ENCODE measurements at regions not wholly inside any gene's neighbourhood (a gene's known extent, or its start where the extent isn't known, plus 50 kb on each side); places are given as distances from the start of the nearest gene placed in this dataset.

- DNase-seq (ENCODE audit: low read depth) = no peak
Observed at GRCh38 chr6:133583907-133584427, 304.9 kb upstream of the TCF21 start.

- DNase-seq (ENCODE audit: low read depth) = no peak
Observed at GRCh38 chr6:133584823-133585222, 304.1 kb upstream of the TCF21 start.

GRCh38 chr6:133585978-133586377 is 302.9 kb upstream of the TCF21 start:
- DNase-seq (ENCODE audit: low read depth) = no peak

- DNase-seq (ENCODE audit: low read depth) = no peak
Observed at GRCh38 chr6:133587546-133588160, 301.3 kb upstream of the TCF21 start.

- no peak for DNase-seq (ENCODE audit: low read depth)
Observed at GRCh38 chr6:133590196-133590595, 298.7 kb upstream of the TCF21 start.

GRCh38 chr6:133590814-133591213 is 298.1 kb upstream of the TCF21 start:
- no peak for DNase-seq (ENCODE audit: low read depth)

GRCh38 chr6:133591275-133591674 is 297.6 kb upstream of the TCF21 start:
- no peak for DNase-seq (ENCODE audit: low read depth)

- DNase-seq (ENCODE audit: low read depth) = no peak
Observed at GRCh38 chr6:133594652-133595110, 294.2 kb upstream of the TCF21 start.

GRCh38 chr6:133595111-133595761 is 293.7 kb upstream of the TCF21 start:
- no peak for DNase-seq (ENCODE audit: low read depth)

- DNase-seq (ENCODE audit: low read depth) = no peak
Observed at GRCh38 chr6:133606852-133607251, 282.1 kb upstream of the TCF21 start.

GRCh38 chr6:133608620-133609019 is 280.3 kb upstream of the TCF21 start:
- DNase-seq (ENCODE audit: low read depth) = no peak

- no peak for DNase-seq (ENCODE audit: low read depth)
Observed at GRCh38 chr6:133609415-133610226, 279.3 kb upstream of the TCF21 start.

- no peak for DNase-seq (ENCODE audit: low read depth)
Observed at GRCh38 chr6:133610227-133610840, 278.6 kb upstream of the TCF21 start.

- no peak for DNase-seq (ENCODE audit: low read depth)
Observed at GRCh38 chr6:133610971-133611370, 277.9 kb upstream of the TCF21 start.

- no peak for DNase-seq (ENCODE audit: low read depth)
Observed at GRCh38 chr6:133612459-133612858, 276.5 kb upstream of the TCF21 start.

GRCh38 chr6:133613211-133613610 is 275.7 kb upstream of the TCF21 start:
- DNase-seq (ENCODE audit: low read depth) = no peak

- no peak for DNase-seq (ENCODE audit: low read depth)
Observed at GRCh38 chr6:133621751-133622150, 267.2 kb upstream of the TCF21 start.

- no peak for DNase-seq (ENCODE audit: low read depth)
Observed at GRCh38 chr6:133623065-133623464, 265.8 kb upstream of the TCF21 start.

GRCh38 chr6:133623621-133624020 is 265.3 kb upstream of the TCF21 start:
- no peak for DNase-seq (ENCODE audit: low read depth)

GRCh38 chr6:133626096-133626666 is 262.7 kb upstream of the TCF21 start:
- no peak for DNase-seq (ENCODE audit: low read depth)

- no peak for DNase-seq (ENCODE audit: low read depth)
Observed at GRCh38 chr6:133629970-133630369, 258.9 kb upstream of the TCF21 start.

GRCh38 chr6:133630651-133631050 is 258.3 kb upstream of the TCF21 start:
- DNase-seq (ENCODE audit: low read depth) = no peak

Measured in activated T-cell treated with anti-CD3 and anti-CD28 coated beads for 24 hours (primary cell).